NT2/D1 (cell line): ENCODE measurements at regions not wholly inside any gene's neighbourhood (a gene's known extent, or its start where the extent isn't known, plus 50 kb on each side); places are given as distances from the start of the nearest gene placed in this dataset.

Source experiments
- SUZ12 ChIP-seq: IDR thresholded peaks from 2 replicates; pipeline ENCODE4 v1.6.1; 2011; ENCODE audit not compliant: insufficient read length, insufficient read depth; ENCODE audit errors: extremely low read depth
- ZNF274 ChIP-seq: IDR thresholded peaks from 2 replicates; pipeline ENCODE4 v1.6.1; 2011; ENCODE audit warnings: mild to moderate bottlenecking, low read depth, low read length

DNA sequence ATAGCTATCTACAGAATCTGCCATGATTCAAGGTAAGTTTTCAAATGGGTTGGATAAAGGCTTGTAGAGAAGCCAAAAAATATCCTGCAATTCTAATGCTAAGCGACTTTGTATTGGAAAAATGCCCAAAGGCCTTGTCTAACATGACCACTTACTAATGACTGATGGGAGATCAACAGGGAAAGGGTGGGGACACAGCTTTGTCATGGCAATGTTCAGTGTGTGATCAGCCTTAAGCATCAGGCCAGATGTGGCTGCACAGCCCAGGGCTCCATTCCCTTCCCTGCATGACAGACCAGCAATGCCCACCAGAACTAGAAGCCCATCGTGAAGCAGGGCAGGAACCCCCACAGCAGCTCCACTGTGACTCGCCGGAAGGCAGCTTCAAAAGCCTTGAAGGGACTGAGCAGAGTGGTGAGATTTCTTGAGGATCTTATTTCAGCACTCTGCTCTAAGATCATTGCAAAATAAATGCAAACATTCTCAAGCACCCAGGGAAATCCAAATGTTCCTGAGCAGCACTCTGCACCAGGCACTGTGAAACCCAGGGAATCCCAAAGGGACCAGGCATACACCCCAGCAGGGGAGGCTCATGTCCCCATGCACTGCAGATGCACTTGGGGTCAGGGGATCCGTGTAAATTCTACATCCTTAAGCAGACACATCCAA is 517.9 kb upstream of the SMIM21 start:
- no peak for TF ChIP-seq ZNF274
- TF ChIP-seq SUZ12, result no peak
